ENCODE measurements at regions not wholly inside any gene's neighbourhood (a gene's known extent, or its start where the extent isn't known, plus 50 kb on each side); places are given as distances from the start of the nearest gene placed in this dataset.

DNA sequence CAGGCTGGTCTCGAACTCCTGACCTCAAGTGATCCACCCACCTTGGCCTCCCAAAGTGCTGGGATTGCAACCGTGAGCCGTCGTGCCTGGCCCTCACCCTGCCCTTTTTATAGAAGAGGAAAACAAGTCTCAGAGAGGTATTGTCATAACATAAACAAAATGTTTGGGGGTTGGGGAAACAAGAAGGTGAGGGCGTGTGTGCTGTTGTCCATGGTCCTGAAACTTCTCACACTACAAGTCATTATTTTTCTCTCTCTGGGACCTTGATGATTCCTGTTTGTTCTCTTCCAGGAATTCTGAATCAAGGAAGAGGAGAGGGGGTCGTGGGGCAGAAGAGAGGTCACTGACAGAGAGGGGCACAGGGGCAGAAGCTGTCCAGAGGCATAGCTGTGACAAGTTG is 160.2 kb upstream of the LHX1 start:
- Histone ChIP-seq H3K9me3 (no peaks in the 10 kb centered on the region), H3K4me1 (no peaks in the 10 kb centered on the region), H3K27ac (no peak overlapping the region), H3K36me3 (replicated peaks in 1 of 2; ENCODE audit: insufficient read depth in 1 of 2, low read depth in 2 of 2) (no peaks in the 10 kb centered on the region), H3K27me3 (no peaks in the 10 kb centered on the region), H3K4me3 (no peak overlapping the region)
- 21 to 28% methylated on average over 6 of the region's 6 CpGs for WGBS, 2 donors
- intact Hi-C loops (cut with DNase I) = no loop called here
- ATAC-seq = no peak
- TF ChIP-seq POLR2A (IDR thresholded peaks at IDR 0.05) = no peak
- TF ChIP-seq, protein P1, sequence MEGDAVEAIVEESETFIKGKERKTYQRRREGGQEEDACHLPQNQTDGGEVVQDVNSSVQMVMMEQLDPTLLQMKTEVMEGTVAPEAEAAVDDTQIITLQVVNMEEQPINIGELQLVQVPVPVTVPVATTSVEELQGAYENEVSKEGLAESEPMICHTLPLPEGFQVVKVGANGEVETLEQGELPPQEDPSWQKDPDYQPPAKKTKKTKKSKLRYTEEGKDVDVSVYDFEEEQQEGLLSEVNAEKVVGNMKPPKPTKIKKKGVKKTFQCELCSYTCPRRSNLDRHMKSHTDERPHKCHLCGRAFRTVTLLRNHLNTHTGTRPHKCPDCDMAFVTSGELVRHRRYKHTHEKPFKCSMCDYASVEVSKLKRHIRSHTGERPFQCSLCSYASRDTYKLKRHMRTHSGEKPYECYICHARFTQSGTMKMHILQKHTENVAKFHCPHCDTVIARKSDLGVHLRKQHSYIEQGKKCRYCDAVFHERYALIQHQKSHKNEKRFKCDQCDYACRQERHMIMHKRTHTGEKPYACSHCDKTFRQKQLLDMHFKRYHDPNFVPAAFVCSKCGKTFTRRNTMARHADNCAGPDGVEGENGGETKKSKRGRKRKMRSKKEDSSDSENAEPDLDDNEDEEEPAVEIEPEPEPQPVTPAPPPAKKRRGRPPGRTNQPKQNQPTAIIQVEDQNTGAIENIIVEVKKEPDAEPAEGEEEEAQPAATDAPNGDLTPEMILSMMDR (IDR thresholded peaks at IDR 0.05) = no peak
- DNase-seq = no peak

DNA sequence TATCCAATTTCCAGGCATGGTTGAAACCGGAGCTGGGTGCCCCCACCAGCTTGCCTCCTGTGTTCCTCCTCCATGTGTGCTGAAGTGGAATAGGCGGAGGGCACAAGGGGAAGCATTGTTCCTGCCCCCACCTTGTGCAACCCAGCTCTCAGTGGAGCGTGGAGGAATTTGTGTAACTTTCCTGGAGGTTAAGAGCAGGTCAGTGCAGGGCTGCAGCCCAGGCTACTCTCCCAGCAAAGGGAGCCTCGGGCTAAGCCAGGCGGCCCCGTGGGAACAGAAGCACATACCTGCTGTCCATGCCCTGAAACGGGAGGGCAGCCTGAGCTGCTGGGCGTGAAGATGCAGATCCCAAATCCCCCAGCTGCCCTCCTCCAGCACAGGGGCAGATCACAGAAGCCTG is 158.8 kb upstream of the LHX1 start:
- intact Hi-C loops (cut with DNase I) = no loop called here
- DNase-seq (no peak), ATAC-seq (no peak)
- Histone ChIP-seq H3K36me3 (replicated peaks in 1 of 2; ENCODE audit: insufficient read depth in 1 of 2, low read depth in 2 of 2) (no peaks in the 10 kb centered on the region), H3K27ac (no peak overlapping the region), H3K4me3 (no peak overlapping the region), H3K27me3 (no peaks in the 10 kb centered on the region), H3K9me3 (no peaks in the 10 kb centered on the region), H3K4me1 (no peaks in the 10 kb centered on the region)
- TF ChIP-seq, protein P1 (IDR thresholded peaks at IDR 0.05) = no peak
- no peak for TF ChIP-seq POLR2A (IDR thresholded peaks at IDR 0.05)
- 23% methylated on average over 8 of the region's 8 CpGs; no CpG with 5 or more reads in 1 of the 2 donors for WGBS, 2 donors

DNA sequence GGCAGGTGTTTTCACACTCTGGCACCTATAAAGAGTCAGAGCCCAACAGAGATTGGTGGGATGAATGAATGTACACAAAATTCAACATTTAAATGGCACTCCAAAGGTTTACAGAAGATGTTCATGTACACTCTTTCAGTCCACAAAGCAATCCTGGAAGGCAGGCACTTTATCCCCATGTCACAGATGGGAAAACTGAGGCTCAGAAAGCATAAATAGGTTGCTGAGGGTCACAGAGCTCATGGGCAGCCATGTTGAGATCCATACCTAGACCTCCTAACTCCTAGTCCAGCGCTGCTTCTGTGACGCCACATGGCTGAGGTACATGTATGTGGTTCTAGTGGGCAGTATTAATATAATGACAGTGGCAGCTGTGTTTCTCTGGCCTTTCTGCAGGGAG is 157.7 kb upstream of the LHX1 start:
- DNase-seq = no peak
- no peak for ATAC-seq
- Histone ChIP-seq H3K36me3 (replicated peaks in 1 of 2; ENCODE audit: insufficient read depth in 1 of 2, low read depth in 2 of 2) (no peaks in the 10 kb centered on the region), H3K4me3 (no peak overlapping the region), H3K27ac (no peak overlapping the region), H3K27me3 (no peaks in the 10 kb centered on the region), H3K9me3 (no peaks in the 10 kb centered on the region), H3K4me1 (no peaks in the 10 kb centered on the region)
- 87 to 100% methylated on average over 1 to 2 of the region's 2 CpGs for whole genome bisulfite sequencing, 2 donors
- intact Hi-C loops (cut with DNase I) = no loop called here
- TF ChIP-seq POLR2A (IDR thresholded peaks at IDR 0.05) = no peak
- TF ChIP-seq, protein P1 (IDR thresholded peaks at IDR 0.05) = no peak

DNA sequence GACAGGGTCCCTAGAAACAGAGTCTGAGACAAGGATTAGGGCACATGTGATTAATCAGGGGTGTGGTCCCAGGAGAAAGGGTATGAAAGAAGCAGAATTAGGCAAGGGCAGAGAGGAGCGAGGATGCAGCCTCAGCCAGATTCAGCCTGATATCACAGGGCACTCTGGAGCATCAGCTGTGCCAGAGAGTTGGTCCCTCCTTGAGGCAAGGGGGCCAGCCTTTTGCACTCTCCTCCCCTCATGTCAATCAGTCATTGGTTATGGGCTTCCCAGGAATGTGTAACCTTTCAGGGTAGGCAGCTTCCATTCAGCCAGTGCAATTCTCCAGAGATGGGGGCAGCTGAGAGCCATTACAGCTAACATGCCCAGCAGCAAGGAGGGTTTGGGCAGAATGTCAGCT is 152.6 kb upstream of the LHX1 start:
- Histone ChIP-seq H3K9me3 (no peaks in the 10 kb centered on the region), H3K4me3 (no peak overlapping the region), H3K36me3 (replicated peaks in 1 of 2; ENCODE audit: insufficient read depth in 1 of 2, low read depth in 2 of 2) (no peaks in the 10 kb centered on the region), H3K27me3 (no peaks in the 10 kb centered on the region), H3K4me1 (no peaks in the 10 kb centered on the region), H3K27ac (no peak overlapping the region)
- WGBS, 2 donors = 63 to 73% methylated on average over 1 of the region's 1 CpG
- TF ChIP-seq, protein P1 (IDR thresholded peaks at IDR 0.05) = no peak
- TF ChIP-seq POLR2A (IDR thresholded peaks at IDR 0.05) = no peak
- DNase-seq = no peak
- intact Hi-C loops (cut with DNase I) = no loop called here
- ATAC-seq = no peak

DNA sequence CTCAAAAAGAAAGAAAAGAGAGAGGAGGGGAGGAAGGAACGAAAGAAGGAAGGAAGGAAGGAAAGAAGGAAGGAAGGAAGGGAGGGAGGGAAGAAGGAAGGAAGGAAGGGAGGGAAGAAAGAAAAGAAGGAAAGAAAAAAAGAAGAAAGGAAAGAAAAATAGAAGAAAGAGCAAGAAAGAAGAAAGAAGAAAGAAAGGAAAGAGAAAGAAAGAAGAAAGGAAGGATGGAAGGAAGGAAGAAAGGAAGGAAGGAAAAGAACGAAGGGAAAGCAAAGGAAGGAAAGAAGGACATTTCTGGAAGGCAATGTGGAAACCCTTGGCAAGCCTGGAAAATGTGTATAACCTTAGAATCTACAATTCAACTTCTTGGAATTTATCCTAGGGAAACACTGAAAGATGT is 150.4 kb upstream of the LHX1 start:
- no peak for DNase-seq
- no peaks in the 10 kb centered on the region for H3K36me3 ChIP-seq (replicated peaks in 1 of 2; ENCODE audit: insufficient read depth in 1 of 2, low read depth in 2 of 2)
- no peak for ATAC-seq
- no peaks in the 10 kb centered on the region for H3K4me1 ChIP-seq
- H3K9me3 ChIP-seq = no peaks in the 10 kb centered on the region
- H3K27me3 ChIP-seq = no peaks in the 10 kb centered on the region
- H3K27ac ChIP-seq = no peak overlapping the region
- TF ChIP-seq, protein P1 (IDR thresholded peaks at IDR 0.05) = no peak
- TF ChIP-seq POLR2A (IDR thresholded peaks at IDR 0.05) = no peak
- 40 to 77% methylated on average over 1 to 2 of the region's 2 CpGs for whole genome bisulfite sequencing, 2 donors
- H3K4me3 ChIP-seq = no peak overlapping the region
- intact Hi-C loops (cut with DNase I) = no loop called here
